ENCODE measurements at regions not wholly inside any gene's neighbourhood (a gene's known extent, or its start where the extent isn't known, plus 50 kb on each side); places are given as distances from the start of the nearest gene placed in this dataset.
A peak's percentile ranks its signal among the peaks of the same experiment; 100 is the strongest.

GRCh38 chr1:222416001-222416791 is 131.7 kb downstream of the HHIPL2 start:
- TF ChIP-seq, protein P1, sequence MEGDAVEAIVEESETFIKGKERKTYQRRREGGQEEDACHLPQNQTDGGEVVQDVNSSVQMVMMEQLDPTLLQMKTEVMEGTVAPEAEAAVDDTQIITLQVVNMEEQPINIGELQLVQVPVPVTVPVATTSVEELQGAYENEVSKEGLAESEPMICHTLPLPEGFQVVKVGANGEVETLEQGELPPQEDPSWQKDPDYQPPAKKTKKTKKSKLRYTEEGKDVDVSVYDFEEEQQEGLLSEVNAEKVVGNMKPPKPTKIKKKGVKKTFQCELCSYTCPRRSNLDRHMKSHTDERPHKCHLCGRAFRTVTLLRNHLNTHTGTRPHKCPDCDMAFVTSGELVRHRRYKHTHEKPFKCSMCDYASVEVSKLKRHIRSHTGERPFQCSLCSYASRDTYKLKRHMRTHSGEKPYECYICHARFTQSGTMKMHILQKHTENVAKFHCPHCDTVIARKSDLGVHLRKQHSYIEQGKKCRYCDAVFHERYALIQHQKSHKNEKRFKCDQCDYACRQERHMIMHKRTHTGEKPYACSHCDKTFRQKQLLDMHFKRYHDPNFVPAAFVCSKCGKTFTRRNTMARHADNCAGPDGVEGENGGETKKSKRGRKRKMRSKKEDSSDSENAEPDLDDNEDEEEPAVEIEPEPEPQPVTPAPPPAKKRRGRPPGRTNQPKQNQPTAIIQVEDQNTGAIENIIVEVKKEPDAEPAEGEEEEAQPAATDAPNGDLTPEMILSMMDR (IDR thresholded peaks at IDR 0.05; ENCODE audit: insufficient read depth, low read depth, low read length, missing control alignments): no peak
- DNase-seq (ENCODE audit: low read depth): peak; percentile 6
- H3K4me3 ChIP-seq (ENCODE audit: low read length): no peak overlapping the region

GRCh38 chr1:222415441-222415840 is 132.5 kb downstream of the HHIPL2 start:
- TF ChIP-seq, protein P1 (IDR thresholded peaks at IDR 0.05; ENCODE audit: insufficient read depth, low read depth, low read length, missing control alignments): no peak
- DNase-seq (ENCODE audit: low read depth): no peak

DNA sequence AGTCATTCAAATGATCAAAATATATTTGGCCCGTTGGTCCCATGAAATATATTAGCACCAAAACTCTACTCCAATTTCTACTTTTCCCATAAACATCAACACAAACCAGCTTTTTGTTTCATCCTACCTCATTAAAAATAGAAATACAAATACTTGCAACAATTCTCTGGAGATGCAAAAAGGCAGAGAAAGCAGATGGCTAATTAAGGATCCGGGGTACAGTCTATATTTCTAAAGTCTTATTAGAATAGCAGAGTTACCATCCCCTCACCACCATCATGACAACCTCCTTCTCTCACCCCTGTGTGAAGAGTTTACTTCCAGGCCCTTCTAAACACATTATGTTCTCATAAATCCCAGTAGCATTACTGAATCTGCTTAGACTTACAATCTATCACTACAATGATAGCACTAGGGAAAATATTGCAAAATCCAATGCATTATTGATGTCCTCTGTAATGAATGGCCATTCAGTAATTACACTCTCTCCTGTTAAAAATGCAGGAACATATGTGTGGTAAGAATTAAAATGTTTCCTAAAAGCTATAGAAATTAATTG is 133.8 kb downstream of the HHIPL2 start:
- DNase-seq (ENCODE audit: low read depth): no peak
- no peak overlapping the region for H3K4me3 ChIP-seq (ENCODE audit: low read length)
- TF ChIP-seq, protein P1 (IDR thresholded peaks at IDR 0.05; ENCODE audit: insufficient read depth, low read depth, low read length, missing control alignments): no peak

More at GRCh38 chr1:222415441-222415840, 132.5 kb downstream of the HHIPL2 start:
- H3K4me3 ChIP-seq (ENCODE audit: low read length): no peak overlapping the region

- peak; percentile 21 for DNase-seq (ENCODE audit: low read depth)
- TF ChIP-seq, protein P1 (IDR thresholded peaks at IDR 0.05; ENCODE audit: insufficient read depth, low read depth, low read length, missing control alignments): no peak
- no peak overlapping the region for H3K4me3 ChIP-seq (ENCODE audit: low read length)
Measured at GRCh38 chr1:222413436-222413835, 134.5 kb downstream of the HHIPL2 start.

- no peak overlapping the region for H3K4me3 ChIP-seq (ENCODE audit: low read length)
- TF ChIP-seq, protein P1 (IDR thresholded peaks at IDR 0.05; ENCODE audit: insufficient read depth, low read depth, low read length, missing control alignments): no peak
- DNase-seq (ENCODE audit: low read depth): no peak
Measured at GRCh38 chr1:222404710-222405109, 143.2 kb downstream of the HHIPL2 start.

DNA sequence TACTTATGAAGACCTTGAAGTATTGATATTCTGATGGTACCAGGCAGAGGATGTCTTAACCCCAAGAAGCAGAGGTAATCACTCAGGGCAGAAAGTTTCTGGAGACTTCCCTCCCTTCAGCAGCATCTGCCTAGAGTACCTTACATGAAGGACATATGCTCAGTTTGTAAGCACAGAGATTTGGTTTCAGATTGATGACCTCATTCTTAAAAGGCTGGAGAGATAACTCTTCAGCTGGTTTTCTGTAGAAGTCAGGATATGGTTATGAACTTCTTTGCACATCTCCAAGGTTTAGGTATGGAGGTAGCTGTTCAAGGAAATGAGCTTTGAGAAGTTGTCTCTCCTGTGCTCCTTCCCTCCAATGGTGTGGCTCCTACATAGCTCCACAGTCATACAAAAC is 148.7 kb downstream of the HHIPL2 start:
- no peak overlapping the region for H3K4me3 ChIP-seq (ENCODE audit: low read length)
- DNase-seq (ENCODE audit: low read depth): no peak
- TF ChIP-seq, protein P1 (IDR thresholded peaks at IDR 0.05; ENCODE audit: insufficient read depth, low read depth, low read length, missing control alignments): no peak

Measured in epithelial cell of esophagus (primary cell).